Dedifferentiated amniotic fluid mesenchymal stem cell (primary cell): ENCODE measurements at regions not wholly inside any gene's neighbourhood (a gene's known extent, or its start where the extent isn't known, plus 50 kb on each side); places are given as distances from the start of the nearest gene placed in this dataset.
A peak's percentile ranks its signal among the peaks of the same experiment; 100 is the strongest.
"Not testable (repeated sequence)": the region's sequence is repeated elsewhere in the genome, so short reads cannot be mapped to it uniquely, and the experiment has no call there.

Experiments used
- DNase-seq: peaks from one replicate; pipeline ENCODE4 v3.0.0-alpha.2; 2016; ENCODE audit errors: extremely low spot score

DNA sequence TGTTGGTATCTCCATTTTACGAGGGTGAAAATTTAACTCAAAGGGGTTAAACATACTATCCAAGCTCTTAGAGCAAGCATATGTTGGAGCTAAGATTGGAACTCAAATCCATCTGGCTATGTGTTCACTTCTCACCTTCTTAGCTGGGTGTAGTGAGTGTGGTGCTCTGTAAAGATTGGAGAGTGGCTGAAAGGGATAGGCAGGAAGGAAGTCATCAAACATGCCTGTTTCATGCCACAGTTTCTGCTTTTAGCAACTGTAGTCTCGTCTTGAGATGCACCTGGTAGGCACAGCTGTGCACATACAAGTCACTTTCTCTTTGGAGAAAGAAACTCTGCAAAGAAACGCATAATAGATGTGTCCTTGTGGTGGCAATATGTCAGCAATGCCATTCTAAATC lies 189.1 kb upstream of the MDFIC2 start:
- DNase-seq = no peak

DNA sequence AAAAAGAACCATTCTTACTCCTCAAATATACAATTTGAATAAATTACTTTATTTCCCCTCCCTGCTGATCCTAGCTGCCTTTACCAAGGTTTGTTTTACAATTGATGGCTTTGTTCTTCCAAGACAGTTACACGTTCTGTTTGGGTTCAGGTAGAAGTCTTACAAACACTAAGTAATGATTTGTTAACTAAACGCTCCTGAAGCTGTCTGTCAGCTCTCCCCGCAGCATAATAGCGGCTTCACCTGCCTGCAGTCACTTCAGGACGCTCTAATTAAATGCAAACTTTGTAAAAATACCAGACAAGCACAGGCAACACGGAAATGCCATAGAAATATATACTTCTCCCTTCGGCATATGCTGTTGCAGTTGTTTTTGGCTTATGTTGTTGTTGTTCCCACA lies 176.4 kb upstream of the MDFIC2 start:
- DNase-seq = no peak

DNA sequence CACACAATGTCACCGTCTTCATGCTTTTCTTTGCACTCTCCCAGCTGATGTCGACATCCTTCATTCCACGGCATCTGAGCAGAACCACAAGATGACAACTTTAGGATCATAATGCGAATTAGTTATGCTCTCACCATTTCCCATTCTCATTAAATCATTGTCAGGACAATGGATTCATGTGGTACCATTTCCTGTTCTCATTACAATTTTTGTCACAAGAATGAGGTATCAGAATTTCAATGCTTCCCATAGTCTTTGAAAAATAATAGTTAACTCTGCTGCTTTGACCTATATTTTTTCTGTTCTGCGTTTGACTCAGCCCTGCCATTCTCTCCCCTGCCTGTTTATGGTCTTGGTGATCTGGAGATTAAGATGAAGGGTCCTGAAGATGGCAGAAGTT lies 175.7 kb upstream of the MDFIC2 start:
- DNase-seq = no peak

DNA sequence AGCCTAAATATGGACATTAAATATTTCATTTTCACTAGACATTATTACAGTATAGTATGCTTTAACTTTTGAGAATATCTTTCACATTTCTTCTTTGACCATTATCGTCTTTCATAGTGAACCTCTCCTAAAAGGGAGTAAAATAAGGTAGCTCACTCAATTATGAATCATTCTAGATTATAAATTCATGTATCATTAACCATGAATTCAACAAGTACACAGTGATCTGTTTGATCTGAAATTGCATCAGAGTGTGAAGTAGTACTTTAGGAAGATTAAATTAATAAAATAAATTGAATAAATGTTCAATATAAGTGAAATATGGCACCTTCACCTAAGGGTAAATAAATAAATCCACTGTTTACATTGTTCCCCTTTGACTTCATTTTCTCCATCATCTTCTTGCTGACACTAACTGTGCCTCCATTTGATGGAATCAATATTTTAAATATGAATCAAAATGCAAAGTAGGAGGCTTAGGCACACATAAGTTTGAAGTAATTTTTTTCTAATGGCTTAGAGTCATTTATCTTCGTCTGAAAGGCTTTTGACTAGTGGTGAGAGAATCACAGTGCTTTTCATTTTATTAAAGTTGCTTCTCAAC lies 174.1 kb upstream of the MDFIC2 start:
- no peak for DNase-seq

DNA sequence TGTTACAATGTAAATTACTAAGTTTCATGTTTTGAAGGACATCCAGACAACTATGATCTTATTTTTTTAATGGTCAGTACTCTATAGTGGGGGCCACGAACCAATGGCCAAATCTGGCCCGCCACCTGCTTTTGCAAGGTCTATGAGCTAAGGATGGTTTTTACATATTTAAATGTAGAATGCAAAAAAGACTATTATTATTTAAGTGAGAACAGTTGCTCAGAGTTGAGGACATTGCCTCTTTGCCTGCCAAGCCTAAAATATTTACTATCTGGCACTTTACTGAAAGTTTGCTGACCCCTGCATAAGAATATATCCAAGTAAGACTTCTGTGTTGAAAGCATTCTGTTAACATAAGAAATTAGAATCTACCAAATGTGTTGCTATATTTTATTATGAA lies 163.7 kb upstream of the MDFIC2 start:
- no peak for DNase-seq

DNA sequence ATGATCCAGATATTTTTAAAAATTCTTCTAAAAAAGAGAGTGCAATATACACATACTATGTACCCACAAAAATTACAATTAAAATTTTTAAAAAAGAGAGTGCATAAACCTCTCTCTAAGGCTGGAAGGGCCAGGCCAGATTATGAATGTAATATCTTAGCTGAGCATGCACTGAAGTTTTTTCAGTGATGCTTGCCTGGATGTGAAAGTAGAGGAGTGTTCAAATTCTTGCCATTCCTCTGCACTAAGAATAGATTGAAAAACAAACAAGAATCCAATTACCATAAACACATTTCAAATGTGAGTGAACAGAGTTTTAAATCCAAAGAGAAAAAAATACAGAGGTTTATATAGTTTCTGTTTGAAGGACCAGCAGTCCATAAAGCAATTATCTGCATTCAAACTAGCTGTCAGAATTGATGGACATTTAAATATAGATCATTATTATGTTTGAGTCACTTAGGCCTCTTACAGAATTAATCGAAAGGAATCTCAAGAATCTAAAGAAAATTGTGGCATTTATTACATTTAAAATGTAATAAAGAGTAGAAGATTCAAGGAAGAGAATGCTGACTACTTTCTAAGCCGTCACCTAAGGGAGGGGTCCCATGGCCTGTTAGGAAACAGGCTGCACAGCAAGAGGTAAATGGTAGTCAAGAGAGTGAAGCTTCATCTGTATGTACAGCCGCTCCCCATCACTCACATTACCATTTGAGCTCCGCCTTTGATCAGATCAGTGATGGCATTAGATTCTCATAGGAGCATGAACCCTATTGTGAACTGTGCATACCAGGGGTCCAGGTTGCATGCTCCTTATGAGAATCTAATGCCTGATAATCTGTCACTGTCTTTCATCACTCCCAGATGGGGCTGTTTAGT lies 159.3 kb upstream of the MDFIC2 start:
- DNase-seq = peak; percentile 47

DNA sequence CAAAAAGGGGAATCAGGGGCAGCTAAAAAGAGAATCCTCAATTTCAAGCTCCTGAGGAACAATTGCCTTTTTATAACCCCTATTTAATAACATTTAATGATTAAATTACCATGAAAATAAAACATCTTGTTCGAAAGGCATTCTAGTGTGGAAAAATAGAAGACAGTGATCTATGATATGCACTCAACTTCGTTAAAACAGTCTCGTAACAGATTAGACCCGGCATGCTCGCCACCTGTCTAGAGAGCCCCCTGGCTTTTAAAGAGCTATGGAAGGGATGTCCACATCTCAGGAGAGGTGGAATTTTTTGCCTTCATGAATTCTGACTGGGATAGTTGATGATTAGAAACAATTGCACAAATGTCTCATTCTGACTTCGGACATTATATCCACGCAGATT lies 153.7 kb upstream of the MDFIC2 start:
- no peak for DNase-seq

DNA sequence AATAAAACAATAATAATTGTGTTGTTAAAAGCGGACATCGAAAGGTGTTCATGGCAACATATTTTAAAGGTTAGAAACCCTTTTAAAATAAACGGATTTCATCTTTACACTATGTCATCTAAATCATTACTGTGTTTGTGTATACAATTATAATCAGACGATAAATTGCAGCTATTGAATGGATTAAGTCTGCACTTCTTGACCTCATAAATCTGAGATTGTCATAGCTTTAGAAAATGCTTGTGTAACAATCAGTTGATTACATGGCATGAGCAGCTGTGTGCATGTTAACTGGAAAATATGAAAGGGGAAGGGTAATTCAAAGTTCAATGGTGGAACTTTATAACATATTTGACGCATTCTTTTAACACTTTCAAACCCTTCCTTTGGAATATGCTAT lies 152.4 kb upstream of the MDFIC2 start:
- no peak for DNase-seq

DNA sequence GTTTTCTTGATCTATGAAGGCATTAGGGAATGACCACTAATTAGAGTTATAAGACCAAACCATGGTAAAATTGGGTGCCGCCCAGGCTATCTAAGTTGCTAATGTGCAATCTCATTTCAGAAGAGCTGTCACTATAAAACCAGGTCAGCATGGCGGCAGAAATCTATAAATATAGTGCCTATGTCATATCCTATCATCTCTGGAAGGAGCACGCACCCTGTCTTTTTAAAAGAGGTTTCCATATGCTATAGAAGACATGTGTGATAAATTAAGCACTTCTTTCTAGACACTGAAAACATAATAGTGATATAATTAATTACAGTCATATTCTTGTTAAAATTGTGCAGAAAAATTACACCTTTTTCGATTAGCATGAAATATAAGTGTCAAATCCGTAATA lies 152.0 kb upstream of the MDFIC2 start:
- DNase-seq = no peak

DNA sequence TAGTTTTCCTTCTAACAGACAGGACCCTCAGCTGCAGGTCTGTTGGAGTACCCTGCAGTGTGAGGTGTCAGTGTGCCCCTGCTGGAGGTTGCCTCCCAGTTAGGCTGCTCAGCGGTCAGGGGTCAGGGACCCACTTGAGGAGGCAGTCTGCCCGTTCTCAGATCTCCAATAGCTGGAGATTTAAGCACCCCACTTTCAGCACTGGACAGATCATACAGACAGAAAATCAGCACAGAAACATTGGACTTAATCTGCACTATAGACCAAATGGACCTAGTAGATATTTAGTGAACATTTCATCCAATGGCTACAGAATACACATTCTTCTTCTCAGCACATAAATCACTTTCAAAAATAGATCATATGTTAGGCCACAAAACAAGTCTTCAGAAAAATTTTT lies 137.8 kb upstream of the MDFIC2 start:
- not testable (repeated sequence) for DNase-seq

DNA sequence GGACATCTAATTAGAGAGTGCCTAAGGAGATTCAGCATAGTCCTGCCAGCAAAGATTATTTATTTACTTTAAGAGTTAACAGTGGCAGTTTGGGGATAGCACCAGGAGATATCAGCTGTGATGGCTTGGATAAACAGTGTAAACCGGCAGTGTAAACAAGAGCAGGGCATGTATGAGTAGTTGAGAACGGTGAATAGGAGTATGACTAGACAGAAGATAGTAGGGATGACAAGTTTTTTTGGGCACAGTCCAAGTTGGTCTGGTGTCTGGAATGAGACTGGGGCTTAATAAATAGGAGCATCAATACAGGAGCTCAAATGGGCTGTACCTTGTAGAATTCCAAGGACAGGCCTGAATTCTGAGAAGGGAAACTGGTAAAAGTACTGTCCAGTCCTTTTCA lies 123.0 kb upstream of the MDFIC2 start:
- not testable (repeated sequence) for DNase-seq

DNA sequence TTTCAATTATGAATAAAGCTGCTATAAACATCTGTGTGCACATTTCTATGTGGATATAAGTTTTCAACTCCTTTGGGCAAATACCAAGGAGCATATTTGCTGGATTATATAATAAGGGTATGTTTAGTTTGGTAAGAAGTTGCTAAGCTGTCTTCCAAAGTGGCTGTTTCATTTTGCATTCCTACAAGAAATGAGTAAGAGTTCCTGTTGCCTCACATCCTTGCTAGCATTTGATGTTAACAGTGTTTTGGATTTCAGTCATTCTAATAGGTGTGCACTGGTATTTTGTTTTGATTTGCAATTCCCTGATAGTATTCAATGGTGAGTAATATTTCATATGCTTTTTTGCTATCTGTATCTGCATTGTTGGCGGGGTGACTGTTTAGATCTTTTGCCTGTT lies 120.7 kb upstream of the MDFIC2 start:
- no peak for DNase-seq

DNA sequence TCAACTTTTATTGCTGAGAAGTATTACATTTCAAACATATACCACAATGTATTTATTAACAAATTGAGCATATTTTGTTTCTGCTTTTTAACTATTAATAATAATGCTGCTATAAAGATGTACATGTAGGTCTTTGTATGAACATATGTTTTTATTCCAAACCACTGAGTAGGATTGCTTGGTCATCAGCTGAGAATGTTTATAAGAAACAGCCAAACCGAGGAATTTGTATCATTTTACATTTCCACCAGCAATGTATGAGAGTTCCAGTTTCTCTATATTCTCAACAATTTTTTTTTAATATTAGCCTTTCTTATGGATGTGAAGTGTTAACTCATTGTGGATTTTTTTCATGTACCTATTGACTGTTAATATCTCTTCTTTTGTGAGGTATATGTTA lies 119.5 kb upstream of the MDFIC2 start:
- no peak for DNase-seq

DNA sequence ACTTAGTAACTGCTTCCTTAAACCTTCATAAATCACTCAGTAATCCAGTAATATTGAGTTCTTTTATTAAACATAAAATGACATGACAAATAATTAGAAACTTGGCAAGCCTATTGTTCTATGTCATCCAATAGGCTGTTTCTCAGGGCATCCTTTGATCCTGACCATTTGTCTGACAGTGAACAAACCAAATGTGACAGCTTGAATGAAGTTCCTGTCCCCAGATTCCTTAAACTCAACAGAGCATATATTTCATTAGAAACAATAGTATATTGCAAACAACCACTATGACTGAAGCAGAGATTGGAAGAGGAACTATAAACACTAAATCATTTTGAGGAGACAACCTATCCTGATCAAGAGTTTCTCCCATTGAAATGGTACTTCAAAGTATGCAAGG lies 113.6 kb upstream of the MDFIC2 start:
- DNase-seq = no peak

DNA sequence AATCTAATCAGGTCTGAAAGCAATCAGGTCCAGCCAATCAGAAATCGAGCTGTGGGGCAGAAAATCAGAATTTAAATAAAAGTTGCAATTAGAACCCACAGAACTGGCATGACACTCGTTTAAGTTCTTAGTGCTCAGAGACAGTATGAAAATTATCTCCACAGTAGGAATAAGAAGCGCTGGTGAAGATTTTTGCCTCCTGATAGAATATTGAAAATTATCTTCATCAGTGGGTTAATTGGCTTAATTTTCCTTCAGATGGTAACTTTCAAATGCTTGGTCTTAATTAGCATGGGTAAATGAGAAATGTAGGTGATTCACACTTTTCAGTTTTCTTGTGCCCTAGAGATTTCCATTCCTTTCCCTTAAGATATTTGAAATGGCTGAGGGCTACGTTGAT lies 109.1 kb upstream of the MDFIC2 start:
- DNase-seq = no peak

DNA sequence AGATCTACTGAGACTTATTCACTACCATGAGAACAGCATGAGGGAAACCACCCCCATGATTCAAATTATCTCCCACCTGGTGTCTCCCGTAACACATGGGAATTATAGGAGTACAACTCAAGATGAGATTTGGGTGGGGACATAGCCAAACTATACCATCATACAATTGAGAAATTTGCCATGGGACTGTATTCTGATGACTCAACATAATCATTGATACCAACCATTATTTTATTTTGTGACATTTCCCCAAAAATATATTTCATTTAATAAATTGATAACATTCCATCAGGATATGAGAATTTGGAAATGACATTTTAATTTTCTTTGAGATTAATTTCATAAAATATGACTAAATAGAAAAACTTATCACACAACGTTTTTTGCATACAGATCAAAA lies 96.6 kb upstream of the MDFIC2 start:
- DNase-seq = no peak

DNA sequence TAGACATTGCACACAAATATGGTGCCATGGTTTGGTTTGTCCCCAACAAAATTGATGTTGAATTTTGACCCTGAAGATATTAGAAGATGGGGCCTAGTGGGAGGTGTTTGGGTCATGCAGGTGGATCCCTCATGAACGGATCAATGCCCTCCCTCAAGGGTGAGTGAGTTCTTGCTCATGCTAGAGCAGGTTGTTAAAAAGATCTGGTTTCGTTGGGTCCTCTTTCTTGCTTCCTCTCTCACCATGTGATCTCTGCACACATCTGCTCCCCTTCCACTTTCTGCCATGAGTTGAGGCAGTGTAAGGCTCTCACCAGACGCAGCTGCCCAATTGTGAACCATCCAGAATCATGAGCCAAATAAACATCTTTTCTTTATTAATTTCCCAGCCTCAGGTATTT lies 87.8 kb upstream of the MDFIC2 start:
- no peak for DNase-seq

DNA sequence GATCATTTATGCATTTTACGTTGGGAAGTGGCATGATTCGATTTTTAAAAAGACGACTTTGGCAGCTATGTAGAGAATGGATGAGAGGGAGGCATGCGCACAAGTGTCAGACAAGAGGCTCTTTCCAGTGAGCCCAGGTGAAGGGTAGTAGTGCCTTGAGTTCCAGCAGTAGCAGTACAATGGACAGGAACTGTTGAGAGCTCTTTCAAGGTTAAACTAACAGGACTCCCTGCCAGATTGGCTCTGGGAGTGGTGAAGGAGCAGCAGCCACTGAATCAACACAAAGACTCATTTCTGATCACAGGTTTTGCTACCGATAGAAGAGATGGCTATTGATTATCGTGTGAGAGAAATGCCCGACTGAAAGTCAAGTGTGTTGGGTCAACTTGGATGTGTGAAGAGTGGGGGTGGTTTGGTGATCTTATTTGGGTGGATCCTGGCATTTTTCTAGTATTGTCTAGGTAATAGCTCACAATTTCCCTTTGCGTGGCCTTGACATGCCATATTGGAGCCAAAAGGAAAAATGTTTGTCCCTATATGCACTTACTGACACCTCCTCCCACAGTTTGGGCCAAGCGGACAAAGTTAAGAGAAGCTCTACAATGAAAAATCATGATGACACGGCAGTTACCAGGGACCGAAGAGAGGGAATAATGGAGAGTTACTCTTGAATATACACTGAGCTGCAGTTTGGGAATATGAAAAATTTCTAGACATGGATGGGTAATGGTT lies 81.6 kb upstream of the MDFIC2 start:
- no peak for DNase-seq

DNA sequence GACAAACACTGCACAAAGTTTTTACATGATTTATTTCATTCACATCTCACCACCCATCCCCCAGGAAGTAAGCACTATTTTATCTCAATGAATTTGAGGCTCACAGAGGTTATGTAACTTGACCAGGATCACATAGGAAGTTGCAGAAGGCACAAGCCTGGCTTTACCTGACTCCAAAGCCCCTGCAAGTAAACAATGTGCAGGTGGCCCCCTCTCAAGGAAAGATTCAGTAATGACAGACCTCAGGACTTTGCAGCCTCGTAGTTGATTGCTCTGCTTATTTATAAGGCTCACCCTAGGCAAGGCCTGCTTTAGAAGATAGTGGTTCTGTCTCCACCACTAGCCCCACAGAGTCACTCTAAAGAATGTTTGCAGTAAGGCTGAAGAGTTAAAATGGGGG lies 79.8 kb upstream of the MDFIC2 start:
- no peak for DNase-seq

DNA sequence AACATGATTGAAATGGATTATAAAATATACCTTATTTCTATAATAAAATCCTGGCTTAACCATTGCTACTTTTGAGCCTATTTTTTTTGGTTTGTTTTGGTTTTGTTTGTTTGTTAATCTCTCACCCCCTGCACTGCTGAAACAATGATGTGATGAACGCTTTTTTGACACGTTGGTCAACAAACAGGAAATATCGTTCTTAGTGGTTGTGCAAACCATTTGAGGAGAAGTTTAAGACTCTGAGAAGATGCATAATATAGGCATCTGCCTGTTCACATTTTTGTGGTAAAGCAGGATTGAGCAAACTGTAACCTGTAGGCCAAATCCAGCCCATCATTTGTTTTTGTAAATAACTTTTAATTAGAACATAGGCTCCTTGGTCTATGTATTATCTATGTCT lies 75.5 kb upstream of the MDFIC2 start:
- DNase-seq = no peak

DNA sequence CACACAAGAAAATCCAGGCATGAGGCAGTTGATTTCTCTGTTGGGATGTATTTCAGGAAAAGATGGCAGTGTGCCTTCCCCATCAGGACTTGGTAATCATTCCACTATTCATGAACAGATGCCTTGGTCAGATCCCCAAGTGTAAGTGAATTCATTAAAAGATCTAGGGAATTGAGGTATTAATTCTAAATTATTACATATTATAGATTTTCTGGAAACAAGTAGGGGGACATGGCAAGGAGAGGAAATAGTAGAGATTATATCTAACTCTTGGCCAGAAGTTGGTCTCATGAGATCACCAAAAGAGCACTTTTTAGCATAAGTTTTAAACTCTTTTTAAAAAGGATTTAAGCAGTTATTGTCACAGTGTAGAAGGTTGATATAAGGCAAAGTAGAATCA lies 74.4 kb upstream of the MDFIC2 start:
- DNase-seq = no peak

DNA sequence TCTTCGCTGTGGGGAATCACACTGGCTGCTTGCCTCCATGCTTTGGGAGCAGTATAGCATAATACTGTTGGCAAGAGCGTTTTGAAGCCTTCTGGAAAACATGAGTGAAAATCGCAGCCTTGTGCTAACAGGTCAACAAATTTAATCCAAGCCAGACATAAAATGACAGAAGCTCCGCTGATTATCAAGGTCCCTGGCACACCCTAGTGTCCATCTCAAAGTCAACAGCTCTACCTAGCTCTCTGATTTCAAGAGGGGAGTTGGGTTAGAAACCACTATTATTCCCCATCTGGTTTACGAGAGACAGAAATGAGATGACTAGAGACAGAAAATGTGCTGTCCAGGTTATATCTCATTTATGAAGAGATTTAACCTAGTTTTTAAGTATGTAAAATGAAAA lies 73.6 kb upstream of the MDFIC2 start:
- no peak for DNase-seq

DNA sequence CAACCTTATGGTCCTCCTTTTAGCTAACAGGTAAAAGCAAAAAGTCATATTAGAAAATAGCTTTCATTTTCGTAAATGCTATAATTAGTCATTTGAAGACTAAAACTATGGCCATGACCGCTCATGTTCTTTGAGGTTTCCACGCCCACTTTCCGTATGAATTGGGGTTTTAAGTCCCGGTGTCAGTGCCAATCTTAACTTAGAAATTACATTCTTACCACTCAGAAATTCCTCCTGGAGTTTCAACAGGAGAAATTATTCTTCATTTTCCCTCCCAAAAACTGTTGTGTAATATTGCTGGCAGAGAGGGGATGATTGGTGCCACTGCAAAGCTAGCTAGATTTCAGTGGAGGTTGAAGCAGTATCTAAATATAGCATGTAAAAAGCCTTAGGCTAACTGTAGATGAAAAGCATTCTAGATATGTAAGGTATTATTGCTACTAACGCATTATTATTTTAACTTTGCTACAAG lies 71.0 kb upstream of the MDFIC2 start:
- no peak for DNase-seq
